ENCODE measurements at regions not wholly inside any gene's neighbourhood (a gene's known extent, or its start where the extent isn't known, plus 50 kb on each side); places are given as distances from the start of the nearest gene placed in this dataset.

DNA sequence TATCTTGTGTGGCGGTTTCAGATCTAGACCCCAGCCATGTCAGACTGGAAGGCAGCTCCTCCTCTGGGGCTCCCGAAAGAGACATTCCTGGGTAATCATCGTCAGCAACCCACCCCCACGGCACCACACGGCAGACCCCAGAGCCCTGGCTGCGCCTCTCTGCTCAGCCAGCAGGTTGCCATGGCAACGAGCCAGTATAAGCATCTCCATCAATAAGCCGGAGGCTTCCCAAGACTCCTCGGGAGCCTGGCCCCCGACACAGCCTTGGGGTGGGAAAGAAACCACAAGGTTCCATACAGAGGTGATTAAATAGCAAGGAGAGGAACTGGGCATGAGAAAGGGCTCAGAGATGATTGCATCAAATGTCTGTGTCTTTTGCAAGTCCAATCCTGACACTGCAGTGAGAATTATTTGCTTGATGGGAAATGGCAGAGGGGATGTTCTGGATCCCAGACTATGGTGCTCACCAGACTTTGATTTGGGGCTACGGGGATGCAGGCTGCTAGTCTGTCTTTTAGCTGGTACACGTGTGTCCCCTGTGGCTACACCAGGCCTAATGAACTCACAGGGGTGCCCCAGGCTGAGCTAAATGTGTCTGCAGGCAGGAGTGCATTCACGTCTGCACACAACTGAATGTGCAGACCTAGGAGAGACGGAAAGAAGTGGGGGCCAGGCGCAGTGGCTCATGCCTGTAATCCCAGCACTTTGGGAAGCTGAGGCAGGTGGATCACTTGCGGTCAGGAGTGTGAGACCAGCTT lies 320.5 kb upstream of the TNRC6C start:
- TF ChIP-seq, protein P1, sequence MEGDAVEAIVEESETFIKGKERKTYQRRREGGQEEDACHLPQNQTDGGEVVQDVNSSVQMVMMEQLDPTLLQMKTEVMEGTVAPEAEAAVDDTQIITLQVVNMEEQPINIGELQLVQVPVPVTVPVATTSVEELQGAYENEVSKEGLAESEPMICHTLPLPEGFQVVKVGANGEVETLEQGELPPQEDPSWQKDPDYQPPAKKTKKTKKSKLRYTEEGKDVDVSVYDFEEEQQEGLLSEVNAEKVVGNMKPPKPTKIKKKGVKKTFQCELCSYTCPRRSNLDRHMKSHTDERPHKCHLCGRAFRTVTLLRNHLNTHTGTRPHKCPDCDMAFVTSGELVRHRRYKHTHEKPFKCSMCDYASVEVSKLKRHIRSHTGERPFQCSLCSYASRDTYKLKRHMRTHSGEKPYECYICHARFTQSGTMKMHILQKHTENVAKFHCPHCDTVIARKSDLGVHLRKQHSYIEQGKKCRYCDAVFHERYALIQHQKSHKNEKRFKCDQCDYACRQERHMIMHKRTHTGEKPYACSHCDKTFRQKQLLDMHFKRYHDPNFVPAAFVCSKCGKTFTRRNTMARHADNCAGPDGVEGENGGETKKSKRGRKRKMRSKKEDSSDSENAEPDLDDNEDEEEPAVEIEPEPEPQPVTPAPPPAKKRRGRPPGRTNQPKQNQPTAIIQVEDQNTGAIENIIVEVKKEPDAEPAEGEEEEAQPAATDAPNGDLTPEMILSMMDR (IDR thresholded peaks at IDR 0.05), result no peak
- TF ChIP-seq POLR2A (IDR thresholded peaks at IDR 0.05), result no peak
